Inflammatory macrophage treated with lipopolysaccharide for 4 hours (primary cell): ENCODE measurements at regions not wholly inside any gene's neighbourhood (a gene's known extent, or its start where the extent isn't known, plus 50 kb on each side); places are given as distances from the start of the nearest gene placed in this dataset.

Source experiments
- DNase-seq: peaks from one replicate; pipeline ENCODE4 v3.0.0-alpha.2; 2020

GRCh38 chr10:88060762-88061161 is 197.3 kb downstream of the PTEN start:
- DNase-seq: no peak

GRCh38 chr10:88062385-88062784 is 199.0 kb downstream of the PTEN start:
- no peak for DNase-seq

- no peak for DNase-seq
These were observed 199.5 kb downstream of the PTEN start for GRCh38 chr10:88062798-88063472.

GRCh38 chr10:88063861-88064557 is 200.6 kb downstream of the PTEN start:
- no peak for DNase-seq

GRCh38 chr10:88064608-88065382 is 201.4 kb downstream of the PTEN start:
- peak; percentile 88 for DNase-seq

- peak; percentile 66 for DNase-seq
These were observed 202.1 kb downstream of the PTEN start for GRCh38 chr10:88065383-88066049.

GRCh38 chr10:88066319-88066718 is 202.9 kb downstream of the PTEN start:
- DNase-seq: peak; percentile 60

GRCh38 chr10:88066876-88067275 is 203.5 kb downstream of the PTEN start:
- peak; percentile 92 for DNase-seq

- peak; percentile 44 for DNase-seq
These were observed 204.3 kb downstream of the PTEN start for GRCh38 chr10:88067737-88068136.

GRCh38 chr10:88069338-88069737 is 205.9 kb downstream of the PTEN start:
- DNase-seq: no peak

- no peak for DNase-seq
These were observed 206.9 kb downstream of the PTEN start for GRCh38 chr10:88070080-88070880.

- DNase-seq: peak; percentile 62
These were observed 208.5 kb downstream of the PTEN start for GRCh38 chr10:88071879-88072278.

GRCh38 chr10:88073682-88074081 is 210.3 kb downstream of the PTEN start:
- DNase-seq: no peak

- no peak for DNase-seq
These were observed 211.5 kb downstream of the PTEN start for GRCh38 chr10:88074971-88075370.

GRCh38 chr10:88076027-88076880 is 212.8 kb downstream of the PTEN start:
- peak; percentile 36 for DNase-seq

- DNase-seq: no peak
These were observed 214.6 kb downstream of the PTEN start for GRCh38 chr10:88077977-88078376.

- no peak for DNase-seq
These were observed 216.8 kb downstream of the PTEN start for GRCh38 chr10:88080213-88080612.

- no peak for DNase-seq
These were observed 218.1 kb downstream of the PTEN start for GRCh38 chr10:88081457-88082054.

GRCh38 chr10:88082391-88082790 is 219.0 kb downstream of the PTEN start:
- no peak for DNase-seq

- peak; percentile 49 for DNase-seq
These were observed 219.6 kb downstream of the PTEN start for GRCh38 chr10:88082806-88083596.
